SU-DHL-6 (cell line): ENCODE measurements at regions not wholly inside any gene's neighbourhood (a gene's known extent, or its start where the extent isn't known, plus 50 kb on each side); places are given as distances from the start of the nearest gene placed in this dataset.

Experiments used
- H2AFZ ChIP-seq: fragments of 200-600 bp; sonication (generic); 2 replicates; pipeline ENCODE4 v1.6.1; 2014; ENCODE audit warnings: low read depth, mild to moderate bottlenecking, moderate library complexity, mixed read lengths, antibody characterized with exemption, low read length; ENCODE audit not compliant: severe bottlenecking
- H3F3A ChIP-seq: fragments of 200-600 bp; shearing (Covaris generic); 2 replicates; pipeline ENCODE4 v1.6.0; 2016; ENCODE audit warnings: antibody characterized with exemption, mild to moderate bottlenecking; ENCODE audit not compliant: insufficient read depth
- H3K27ac ChIP-seq: fragments of 200-600 bp; sonication (generic); 2 replicates; pipeline ENCODE4 v1.5.1; 2016; ENCODE audit warnings: low read depth, mild to moderate bottlenecking, low read length, moderate library complexity, mixed read lengths
- H3K27me3 ChIP-seq: fragments of 200-600 bp; sonication (generic), shearing (Covaris generic); 2 replicates; pipeline ENCODE4 v1.6.0; 2014; ENCODE audit warnings: mild to moderate bottlenecking, low read length
- H3K36me3 ChIP-seq: fragments of 200-600 bp; sonication (generic); 2 replicates; pipeline ENCODE4 v1.6.1; 2014; ENCODE audit warnings: mild to moderate bottlenecking, low read length, mixed read lengths
- H3K4me2 ChIP-seq: fragments of 300-600, 200-600 bp; shearing (Covaris generic), sonication (generic); 2 replicates; pipeline ENCODE4 v1.6.0; 2014; ENCODE audit warnings: low read length, low read depth, mild to moderate bottlenecking; ENCODE audit not compliant: poor library complexity, severe bottlenecking
- H3K4me3 ChIP-seq: fragments of 200-600 bp; sonication (generic); 2 replicates; pipeline ENCODE4 v1.5.1; 2014; ENCODE audit warnings: antibody characterized with exemption, low read length, mild to moderate bottlenecking, mixed read lengths; ENCODE audit not compliant: insufficient read depth, poor library complexity, severe bottlenecking
- H3K79me2 ChIP-seq: fragments of 200-600 bp; sonication (generic); 2 replicates; pipeline ENCODE4 v1.6.1; 2014; ENCODE audit warnings: mild to moderate bottlenecking, low read length, moderate library complexity; ENCODE audit not compliant: insufficient read depth
- H3K9ac ChIP-seq: fragments of 200-600 bp; sonication (generic); 2 replicates; pipeline ENCODE4 v1.7.0; 2014; ENCODE audit warnings: mild to moderate bottlenecking, low read length
- H3K9me2 ChIP-seq: fragments of 200-600 bp; sonication (generic); replicated peaks from 2 replicates; pipeline ENCODE4 v1.6.1; 2014; ENCODE audit warnings: low read length; ENCODE audit not compliant: insufficient read depth
- H3K9me3 ChIP-seq: fragments of 200-600 bp; sonication (generic); 2 replicates; pipeline ENCODE4 v1.6.1; 2014; ENCODE audit warnings: low read length, mixed read lengths; ENCODE audit not compliant: insufficient read depth
- H4K20me1 ChIP-seq: fragments of 200-600 bp; sonication (generic); 2 replicates; pipeline ENCODE4 v1.6.1; 2014; ENCODE audit warnings: low read depth, mild to moderate bottlenecking, antibody characterized with exemption, low read length, moderate library complexity, mixed read lengths
- EZH2phosphoT487 ChIP-seq: fragments of 200-600 bp; sonication (generic), shearing (Covaris generic); conservative IDR thresholded peaks from 2 replicates; pipeline ENCODE4 v1.6.1; 2018; ENCODE audit warnings: mild to moderate bottlenecking, antibody characterized with exemption, low read length, moderate library complexity, mixed read lengths
- TF ChIP-seq, protein P1 (sequence below): fragments of 200-600 bp; sonication (generic); IDR thresholded peaks from one replicate; pipeline ENCODE4 v1.5.1; 2017; ENCODE audit warnings: antibody characterized with exemption, mild to moderate bottlenecking, low read length, moderate library complexity; ENCODE audit not compliant: insufficient read depth, poor library complexity, severe bottlenecking

DNA sequence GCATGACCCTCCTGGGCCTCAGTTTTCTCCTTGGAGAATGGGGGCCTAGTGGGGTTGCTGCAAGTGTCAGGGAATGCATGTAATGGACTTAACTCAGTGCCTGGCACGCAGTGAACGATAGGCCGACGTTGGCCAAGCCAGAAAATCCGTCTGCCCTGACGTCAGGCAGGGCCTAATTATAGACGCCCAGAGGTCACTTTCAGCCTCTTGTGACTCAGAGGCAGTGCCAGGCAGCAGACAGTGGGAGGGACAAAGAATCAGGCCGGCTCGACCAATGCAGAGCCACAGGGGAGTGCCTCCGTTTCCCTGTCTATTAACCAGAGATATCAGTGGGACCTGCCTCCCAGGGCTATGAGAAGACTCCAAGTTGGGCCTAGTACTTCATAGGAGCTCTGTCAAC is 115.0 kb downstream of the MN1 start:
- H3K27ac ChIP-seq, result no peak overlapping the region
- no peak for TF ChIP-seq EZH2phosphoT487
- TF ChIP-seq, protein P1, sequence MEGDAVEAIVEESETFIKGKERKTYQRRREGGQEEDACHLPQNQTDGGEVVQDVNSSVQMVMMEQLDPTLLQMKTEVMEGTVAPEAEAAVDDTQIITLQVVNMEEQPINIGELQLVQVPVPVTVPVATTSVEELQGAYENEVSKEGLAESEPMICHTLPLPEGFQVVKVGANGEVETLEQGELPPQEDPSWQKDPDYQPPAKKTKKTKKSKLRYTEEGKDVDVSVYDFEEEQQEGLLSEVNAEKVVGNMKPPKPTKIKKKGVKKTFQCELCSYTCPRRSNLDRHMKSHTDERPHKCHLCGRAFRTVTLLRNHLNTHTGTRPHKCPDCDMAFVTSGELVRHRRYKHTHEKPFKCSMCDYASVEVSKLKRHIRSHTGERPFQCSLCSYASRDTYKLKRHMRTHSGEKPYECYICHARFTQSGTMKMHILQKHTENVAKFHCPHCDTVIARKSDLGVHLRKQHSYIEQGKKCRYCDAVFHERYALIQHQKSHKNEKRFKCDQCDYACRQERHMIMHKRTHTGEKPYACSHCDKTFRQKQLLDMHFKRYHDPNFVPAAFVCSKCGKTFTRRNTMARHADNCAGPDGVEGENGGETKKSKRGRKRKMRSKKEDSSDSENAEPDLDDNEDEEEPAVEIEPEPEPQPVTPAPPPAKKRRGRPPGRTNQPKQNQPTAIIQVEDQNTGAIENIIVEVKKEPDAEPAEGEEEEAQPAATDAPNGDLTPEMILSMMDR, result no peak
- H3K27me3 ChIP-seq, result no peaks in the 10 kb centered on the region
- H3K9ac ChIP-seq, result no peak overlapping the region
- no peaks in the 10 kb centered on the region for H3K79me2 ChIP-seq
- H3K36me3 ChIP-seq, result no peaks in the 10 kb centered on the region
- no peaks in the 10 kb centered on the region for H3F3A ChIP-seq
- H4K20me1 ChIP-seq, result no peaks in the 10 kb centered on the region
- H3K9me2 ChIP-seq, result no peaks in the 10 kb centered on the region
- no peak overlapping the region for H3K4me2 ChIP-seq
- no peak overlapping the region for H3K4me3 ChIP-seq
- H3K9me3 ChIP-seq, result no peaks in the 10 kb centered on the region
- no peak overlapping the region for H2AFZ ChIP-seq

DNA sequence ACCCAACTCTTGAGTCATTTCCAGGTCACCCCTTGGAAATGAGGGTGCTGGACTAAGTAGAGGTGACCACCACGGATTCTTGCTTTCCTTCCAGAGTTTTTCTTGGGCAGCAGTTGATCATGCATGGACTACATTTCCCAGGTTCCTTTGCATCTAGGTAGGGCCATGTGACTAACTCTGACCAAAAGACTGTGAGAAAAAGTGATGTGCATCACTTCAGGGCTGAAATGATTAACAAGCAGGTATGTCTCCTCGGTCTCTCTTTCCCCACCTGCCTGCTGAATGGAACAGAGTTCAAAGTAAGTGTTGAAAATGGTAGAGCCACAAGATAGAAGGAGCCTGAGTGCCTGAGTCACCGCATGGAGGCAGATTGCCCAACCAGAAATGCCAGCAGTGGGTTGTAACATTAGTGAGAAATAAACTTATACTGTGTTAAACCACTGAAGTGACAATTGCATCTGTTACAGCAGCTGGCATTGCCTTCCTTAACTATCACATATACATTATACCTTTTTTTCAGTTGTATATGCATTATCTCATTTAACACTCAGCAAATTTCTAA is 113.5 kb downstream of the MN1 start:
- H4K20me1 ChIP-seq, result no peaks in the 10 kb centered on the region
- no peaks in the 10 kb centered on the region for H3K36me3 ChIP-seq
- no peak overlapping the region for H3K4me2 ChIP-seq
- no peak overlapping the region for H2AFZ ChIP-seq
- TF ChIP-seq, protein P1, result no peak
- no peak for TF ChIP-seq EZH2phosphoT487
- no peaks in the 10 kb centered on the region for H3F3A ChIP-seq
- no peaks in the 10 kb centered on the region for H3K9me2 ChIP-seq
- no peak overlapping the region for H3K27ac ChIP-seq
- no peak overlapping the region for H3K9ac ChIP-seq
- no peaks in the 10 kb centered on the region for H3K9me3 ChIP-seq
- H3K4me3 ChIP-seq, result no peak overlapping the region
- no peaks in the 10 kb centered on the region for H3K79me2 ChIP-seq
- H3K27me3 ChIP-seq, result no peaks in the 10 kb centered on the region

DNA sequence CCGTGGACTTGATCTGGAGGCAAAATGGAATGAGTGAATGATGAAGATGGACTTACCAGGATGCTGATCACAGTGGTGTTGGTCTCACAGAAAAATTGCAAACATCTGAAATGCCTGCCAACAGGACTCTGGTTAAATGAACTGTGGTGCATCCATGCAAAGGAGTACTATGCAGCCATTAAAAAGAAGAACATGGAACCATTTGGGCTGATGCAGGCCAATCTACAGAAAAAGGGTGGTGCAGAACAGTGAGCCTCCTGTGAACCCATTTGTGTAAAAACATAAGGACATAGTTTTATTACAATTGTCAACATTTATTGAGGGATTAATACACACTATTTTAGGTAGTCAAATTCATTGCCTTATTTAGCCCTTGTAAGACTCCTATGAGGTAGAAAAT is 111.9 kb downstream of the MN1 start:
- TF ChIP-seq EZH2phosphoT487, result no peak
- Histone ChIP-seq H3K79me2 (no peaks in the 10 kb centered on the region), H3K4me3 (no peak overlapping the region), H3F3A (no peaks in the 10 kb centered on the region), H3K27ac (no peak overlapping the region), H3K9me3 (no peaks in the 10 kb centered on the region), H4K20me1 (no peaks in the 10 kb centered on the region), H3K36me3 (no peaks in the 10 kb centered on the region), H3K27me3 (no peaks in the 10 kb centered on the region), H2AFZ (no peak overlapping the region), H3K4me2 (no peak overlapping the region), H3K9me2 (no peaks in the 10 kb centered on the region), H3K9ac (no peak overlapping the region)

DNA sequence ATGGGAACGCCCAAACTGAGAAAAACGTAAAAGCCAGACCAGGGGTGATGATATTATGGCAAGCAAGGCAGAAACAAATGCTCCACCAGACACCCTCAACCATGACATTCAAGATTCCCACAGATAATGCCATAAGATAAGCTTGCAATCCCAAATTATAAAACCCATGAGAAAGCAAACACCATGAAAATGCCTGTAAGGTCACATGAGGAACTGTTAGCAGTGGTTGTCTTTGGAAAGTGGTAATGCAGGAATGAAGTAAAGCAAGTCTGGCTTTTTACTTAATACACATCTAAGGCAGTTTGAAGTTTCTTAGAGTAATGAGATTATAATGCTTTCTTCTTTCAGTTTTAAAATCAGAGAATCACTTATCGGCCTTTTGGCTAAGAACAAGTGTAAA is 111.0 kb downstream of the MN1 start:
- TF ChIP-seq, protein P1, result no peak
- no peak for TF ChIP-seq EZH2phosphoT487
- Histone ChIP-seq H3K79me2 (no peaks in the 10 kb centered on the region), H3K9ac (no peak overlapping the region), H3K36me3 (no peaks in the 10 kb centered on the region), H3K4me3 (no peak overlapping the region), H3K9me3 (no peaks in the 10 kb centered on the region), H3K4me2 (no peak overlapping the region), H3K9me2 (no peaks in the 10 kb centered on the region), H3F3A (no peaks in the 10 kb centered on the region), H3K27me3 (no peaks in the 10 kb centered on the region), H3K27ac (no peak overlapping the region), H2AFZ (no peak overlapping the region), H4K20me1 (no peaks in the 10 kb centered on the region)
